HG03354 (cell line): ENCODE measurements at regions not wholly inside any gene's neighbourhood (a gene's known extent, or its start where the extent isn't known, plus 50 kb on each side); places are given as distances from the start of the nearest gene placed in this dataset.
A peak's percentile ranks its signal among the peaks of the same experiment; 100 is the strongest.

Experiments
- ATAC-seq: cut with Tn5 transposase; IDR thresholded peaks from one replicate; pipeline ENCODE4 v1.9.1; 2021; ENCODE audit warnings: mild to moderate bottlenecking; ENCODE audit not compliant: unreplicated experiment, poor library complexity, severe bottlenecking

GRCh38 chr2:21251216-21251980, 127.6 kb downstream of the TDRD15 start:
- ATAC-seq = no peak

- ATAC-seq = no peak
Observed at GRCh38 chr2:21253311-21254027, 129.7 kb downstream of the TDRD15 start.

- ATAC-seq = no peak
Observed at GRCh38 chr2:21254170-21254965, 130.6 kb downstream of the TDRD15 start.

DNA sequence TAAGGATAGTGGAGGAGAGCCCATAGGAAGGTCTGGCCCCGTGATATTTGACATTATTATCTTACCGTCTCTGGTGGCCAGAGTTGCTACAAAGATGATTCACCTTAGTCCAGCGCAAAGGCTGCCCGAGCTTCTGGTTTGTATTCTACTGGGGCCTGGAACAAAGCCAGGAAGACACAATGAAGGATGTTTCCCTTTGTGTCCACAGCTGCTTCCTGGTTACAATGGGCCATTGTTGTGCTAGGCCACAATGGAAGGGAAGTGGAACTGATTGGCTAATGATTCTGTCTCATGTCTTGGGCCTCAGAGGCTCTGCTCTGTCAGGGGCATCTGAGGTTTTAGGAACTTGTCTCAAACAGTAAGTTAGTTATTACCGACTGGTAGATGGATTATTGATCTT, 132.2 kb downstream of the TDRD15 start:
- peak; percentile 96 for ATAC-seq

DNA sequence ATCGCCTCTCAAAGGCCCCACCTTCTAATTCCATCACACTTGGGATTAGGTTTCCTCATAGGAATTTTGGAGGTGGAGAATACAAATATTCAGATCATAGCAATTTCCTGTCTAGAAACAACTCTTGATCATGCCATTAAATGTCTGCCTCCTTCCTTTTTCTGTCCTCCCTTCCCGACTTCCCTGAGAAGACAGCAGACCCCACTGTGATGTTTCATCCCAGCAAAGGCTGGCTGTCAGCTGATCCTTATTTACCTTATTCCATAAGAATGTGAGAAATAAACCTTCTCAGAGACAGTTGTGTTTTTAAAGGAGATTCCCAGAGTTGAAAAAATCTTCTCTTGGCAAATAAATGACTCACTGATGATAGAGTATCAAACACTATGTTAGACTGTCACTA, 133.9 kb downstream of the TDRD15 start:
- no peak for ATAC-seq

DNA sequence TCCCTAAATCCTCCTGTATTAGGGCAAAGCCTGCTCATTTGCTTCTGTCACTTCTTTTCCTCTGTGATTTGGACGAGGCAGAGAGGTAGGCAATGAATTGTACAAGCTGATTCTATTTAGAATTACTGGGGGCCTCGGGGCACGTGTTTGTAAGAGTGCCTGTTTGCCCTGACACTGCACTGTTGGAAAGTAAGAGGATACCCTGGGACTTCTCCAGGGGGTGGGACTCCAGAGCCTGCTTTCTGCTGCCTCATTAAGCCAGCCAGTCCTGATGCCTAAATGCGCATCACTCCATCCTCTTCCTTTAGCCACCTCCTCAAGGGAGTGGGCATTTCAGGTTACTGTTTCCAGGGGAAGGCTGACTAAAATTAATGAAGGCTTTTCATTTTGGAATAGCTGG, 134.3 kb downstream of the TDRD15 start:
- ATAC-seq = no peak

GRCh38 chr2:21260311-21260710, 136.5 kb downstream of the TDRD15 start:
- ATAC-seq = no peak

DNA sequence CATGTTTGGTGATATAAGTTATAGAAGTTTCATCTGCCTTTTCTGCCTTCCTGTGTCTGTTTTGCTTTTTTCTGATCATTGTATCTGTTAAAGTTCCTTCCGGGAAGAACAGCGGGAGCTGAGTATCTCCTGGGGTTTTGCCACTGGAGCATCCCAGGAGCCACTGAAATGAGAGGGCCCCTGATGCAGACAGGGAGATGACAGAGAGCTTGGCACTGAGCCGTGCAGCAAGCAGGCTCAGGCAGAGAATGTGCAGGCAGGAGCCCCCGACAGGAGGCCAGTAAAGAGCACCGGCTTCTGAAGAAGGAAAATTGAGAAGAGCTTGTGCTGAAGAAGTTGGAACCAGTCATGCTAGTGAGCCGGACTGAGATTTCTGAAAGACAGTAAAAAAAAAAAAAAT, 137.8 kb downstream of the TDRD15 start:
- ATAC-seq = no peak

DNA sequence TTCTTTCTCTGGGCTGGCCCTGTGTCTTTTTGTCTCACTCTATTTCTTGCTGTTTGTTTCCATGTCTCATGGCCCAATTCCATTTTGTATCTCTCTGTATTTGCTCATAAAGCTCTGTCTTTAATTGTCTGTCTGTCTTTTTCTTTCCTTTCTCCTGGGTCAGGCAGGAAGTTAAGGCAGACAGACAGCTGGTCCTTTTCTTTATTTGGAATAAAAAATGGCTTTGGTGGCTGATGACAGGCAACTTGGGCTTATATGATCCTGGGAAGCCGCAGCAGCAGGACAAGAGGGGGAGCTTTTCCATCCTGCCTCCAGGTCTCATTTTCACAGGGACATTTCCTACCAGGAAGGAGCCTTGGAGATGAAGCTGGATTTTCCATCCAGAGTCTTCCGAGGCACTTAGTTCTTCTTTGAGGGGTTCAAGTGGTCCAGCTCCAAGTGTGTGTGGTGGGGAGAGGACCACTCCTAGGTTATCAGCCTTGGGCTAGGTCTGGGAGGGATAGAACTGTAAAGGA, 138.7 kb downstream of the TDRD15 start:
- no peak for ATAC-seq

DNA sequence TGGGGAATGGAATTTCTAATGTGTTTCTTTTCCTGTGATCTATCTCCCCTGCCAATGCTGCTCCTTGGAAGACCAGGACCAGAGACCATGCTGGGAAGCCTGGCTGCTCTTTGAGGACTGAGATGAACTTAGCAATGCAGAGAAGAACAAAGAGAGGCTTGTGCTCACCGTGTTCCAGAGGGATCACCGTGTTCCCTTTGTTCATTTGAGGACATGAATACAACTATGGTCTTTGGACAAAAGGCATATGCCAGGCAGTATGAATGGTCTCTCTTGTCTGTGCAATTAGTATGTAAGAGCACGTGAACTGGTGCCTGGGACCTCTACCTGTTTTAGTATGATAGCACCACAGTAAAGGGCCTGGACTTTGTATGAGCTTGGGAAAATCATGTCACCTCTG, 139.9 kb downstream of the TDRD15 start:
- no peak for ATAC-seq

DNA sequence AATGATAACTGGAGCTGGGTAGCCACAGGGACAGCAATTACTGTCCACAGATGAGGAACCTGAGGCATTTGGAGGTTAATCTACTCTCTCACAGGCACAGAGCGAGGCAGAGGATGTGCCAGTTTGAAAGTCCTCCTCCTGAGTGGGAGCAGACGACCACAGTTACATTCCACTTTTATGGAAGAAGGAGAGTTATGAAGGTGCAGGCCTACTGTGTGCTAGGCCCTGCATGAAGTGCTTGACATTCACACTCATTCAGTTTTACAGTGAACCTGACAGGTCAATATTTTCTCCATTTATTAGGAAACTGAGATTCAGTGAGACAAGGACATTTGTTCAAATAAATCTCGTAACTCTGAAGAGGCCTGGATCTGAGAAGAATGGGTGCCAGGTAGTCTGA, 142.0 kb downstream of the TDRD15 start:
- ATAC-seq = no peak

GRCh38 chr2:21267232-21267835, 143.6 kb downstream of the TDRD15 start:
- no peak for ATAC-seq

DNA sequence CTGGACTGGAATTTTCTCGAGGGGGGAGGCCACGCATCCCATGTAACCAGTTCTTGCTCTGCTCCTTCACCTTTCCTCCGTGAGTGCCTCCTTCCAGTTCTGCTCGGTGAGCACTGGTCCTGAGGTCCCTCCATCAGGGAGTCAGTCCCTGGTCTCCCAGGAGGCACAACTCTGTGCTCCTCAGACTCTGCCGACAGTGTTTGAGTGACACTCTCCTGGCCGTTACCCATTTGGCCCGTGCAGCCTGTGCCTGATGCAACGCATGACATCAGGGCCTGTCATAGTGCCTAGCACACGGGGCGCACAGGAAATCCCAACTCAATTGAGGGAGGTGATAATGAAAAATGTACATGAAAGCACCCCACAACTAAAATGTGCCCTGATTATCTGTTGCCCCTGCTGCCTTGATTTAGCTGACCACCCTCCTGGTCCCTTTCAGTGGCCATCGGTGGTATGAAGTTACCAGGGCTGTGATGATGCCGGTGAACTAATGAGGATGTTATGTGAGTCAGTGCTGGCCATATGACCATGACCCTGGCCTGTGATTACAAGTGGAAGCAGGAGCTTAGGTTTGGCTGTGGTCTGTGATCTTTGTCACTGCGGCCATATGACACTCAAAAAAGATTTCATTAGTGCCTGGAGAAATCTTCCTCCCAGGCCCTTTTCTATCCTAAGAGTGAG, 144.6 kb downstream of the TDRD15 start:
- ATAC-seq = no peak

DNA sequence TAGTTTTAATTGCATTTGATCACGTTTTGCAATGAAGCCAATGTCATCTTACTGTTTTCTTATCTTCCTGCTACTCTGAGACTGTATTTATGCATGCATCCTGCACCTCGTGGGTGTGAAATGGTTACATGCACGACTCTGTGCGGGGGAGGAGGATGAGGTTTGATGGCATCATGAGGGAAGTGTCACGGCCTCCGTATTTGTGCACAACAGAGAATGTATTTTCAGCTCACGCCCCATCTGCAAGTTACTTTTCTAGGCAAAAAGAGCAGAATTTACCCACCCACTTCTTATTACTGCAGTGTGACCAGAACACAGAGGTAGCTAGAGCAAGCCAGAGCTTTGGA, 145.1 kb downstream of the TDRD15 start:
- no peak for ATAC-seq

GRCh38 chr2:21269382-21269781, 145.6 kb downstream of the TDRD15 start:
- ATAC-seq = no peak

- no peak for ATAC-seq
Observed at GRCh38 chr2:21270083-21270491, 146.3 kb downstream of the TDRD15 start.

DNA sequence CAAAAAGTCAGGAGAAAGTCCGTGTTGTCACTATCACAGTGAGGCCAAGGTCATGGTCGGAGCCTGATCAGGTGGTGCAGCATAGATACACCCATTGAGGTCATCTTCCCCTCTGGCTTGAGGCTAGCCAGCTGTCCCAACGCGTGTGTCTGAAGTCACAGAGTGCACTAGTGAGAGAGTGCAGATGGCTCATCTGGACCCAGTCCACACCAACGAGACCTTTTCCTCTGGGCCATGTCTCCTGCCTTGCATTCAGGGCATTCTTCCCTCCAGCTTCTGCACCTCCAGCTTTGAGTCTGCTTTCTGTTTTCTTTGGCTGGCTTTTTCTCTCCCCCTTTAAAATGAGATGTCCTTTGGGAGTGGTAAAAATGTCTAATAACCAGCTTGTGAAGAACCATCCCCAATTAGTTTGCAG, 146.9 kb downstream of the TDRD15 start:
- ATAC-seq = no peak

DNA sequence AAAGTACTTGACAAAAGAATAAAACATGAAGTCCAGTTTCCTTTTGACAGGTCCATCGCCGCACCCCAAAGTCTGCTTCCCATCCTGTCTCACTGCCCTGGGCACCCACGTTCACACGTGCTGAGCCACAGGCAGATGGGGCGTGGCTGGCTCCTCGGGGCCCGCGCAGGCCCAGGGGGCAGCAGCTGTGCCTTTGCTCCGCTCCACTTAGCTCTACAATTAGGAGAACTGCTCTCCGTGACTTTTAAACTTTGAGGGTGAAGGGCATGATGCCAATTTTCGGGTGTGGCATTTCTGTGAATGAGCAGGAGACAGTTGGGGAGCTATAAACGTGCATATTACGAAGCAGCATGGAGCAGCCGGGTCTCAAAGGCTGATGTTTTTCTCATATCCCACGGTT, 152.4 kb downstream of the TDRD15 start:
- no peak for ATAC-seq
